ENCODE measurements at regions not wholly inside any gene's neighbourhood (a gene's known extent, or its start where the extent isn't known, plus 50 kb on each side); places are given as distances from the start of the nearest gene placed in this dataset.

DNA sequence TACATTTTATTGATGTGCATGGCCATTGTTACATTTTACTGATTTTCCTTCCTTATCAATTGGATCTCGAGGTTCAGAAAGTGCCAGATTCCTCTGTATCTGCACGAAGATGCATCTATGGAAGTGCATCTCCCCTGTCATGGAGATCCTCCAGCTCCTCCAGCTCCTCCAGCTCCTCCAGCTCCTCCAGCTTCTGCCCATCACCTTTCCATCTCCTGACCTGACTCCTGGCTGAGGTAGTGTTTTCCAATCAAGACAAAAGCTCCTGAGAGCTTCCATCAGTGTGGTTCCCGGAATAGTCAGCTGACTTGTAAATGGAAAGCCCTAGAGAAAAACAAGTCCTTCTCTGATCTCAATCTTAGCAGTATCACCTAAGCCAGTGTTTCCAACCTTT, 90.8 kb upstream of the KLF6 start:
- TF ChIP-seq, protein P1, sequence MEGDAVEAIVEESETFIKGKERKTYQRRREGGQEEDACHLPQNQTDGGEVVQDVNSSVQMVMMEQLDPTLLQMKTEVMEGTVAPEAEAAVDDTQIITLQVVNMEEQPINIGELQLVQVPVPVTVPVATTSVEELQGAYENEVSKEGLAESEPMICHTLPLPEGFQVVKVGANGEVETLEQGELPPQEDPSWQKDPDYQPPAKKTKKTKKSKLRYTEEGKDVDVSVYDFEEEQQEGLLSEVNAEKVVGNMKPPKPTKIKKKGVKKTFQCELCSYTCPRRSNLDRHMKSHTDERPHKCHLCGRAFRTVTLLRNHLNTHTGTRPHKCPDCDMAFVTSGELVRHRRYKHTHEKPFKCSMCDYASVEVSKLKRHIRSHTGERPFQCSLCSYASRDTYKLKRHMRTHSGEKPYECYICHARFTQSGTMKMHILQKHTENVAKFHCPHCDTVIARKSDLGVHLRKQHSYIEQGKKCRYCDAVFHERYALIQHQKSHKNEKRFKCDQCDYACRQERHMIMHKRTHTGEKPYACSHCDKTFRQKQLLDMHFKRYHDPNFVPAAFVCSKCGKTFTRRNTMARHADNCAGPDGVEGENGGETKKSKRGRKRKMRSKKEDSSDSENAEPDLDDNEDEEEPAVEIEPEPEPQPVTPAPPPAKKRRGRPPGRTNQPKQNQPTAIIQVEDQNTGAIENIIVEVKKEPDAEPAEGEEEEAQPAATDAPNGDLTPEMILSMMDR (IDR thresholded peaks at IDR 0.05; ENCODE audit: extremely low read depth in 1 of 2, insufficient read depth in 1 of 2, low read depth in 1 of 2, low read length in 2 of 2), result no peak
- no peak for TF ChIP-seq POLR2A (IDR thresholded peaks at IDR 0.05; ENCODE audit: low read depth, low read length)
- TF ChIP-seq JUN (IDR thresholded peaks at IDR 0.05; ENCODE audit: borderline replicate concordance, insufficient read depth, insufficient read length, low read depth), result no peak
- no peak for TF ChIP-seq POLR2AphosphoS5 (IDR thresholded peaks at IDR 0.05; ENCODE audit: insufficient read depth, low read depth, low read length)
- no peak for TF ChIP-seq MYC (IDR thresholded peaks at IDR 0.05; ENCODE audit: low read depth, low read length)
- no peak for TF ChIP-seq EZH2 (IDR thresholded peaks at IDR 0.05; ENCODE audit: borderline replicate concordance, low read depth, low read length, severe bottlenecking)
